GM18505 (cell line): ENCODE measurements at regions not wholly inside any gene's neighbourhood (a gene's known extent, or its start where the extent isn't known, plus 50 kb on each side); places are given as distances from the start of the nearest gene placed in this dataset.

Experiments used
- ATAC-seq: cut with Tn5 transposase; IDR thresholded peaks from one replicate; pipeline ENCODE4 v1.9.1; 2021; ENCODE audit not compliant: unreplicated experiment
- POLR2A ChIP-seq: IDR thresholded peaks from 4 replicates; pipeline ENCODE4 v1.6.1; 2011; ENCODE audit warnings: borderline replicate concordance; ENCODE audit not compliant: insufficient read depth, insufficient read length; ENCODE audit errors: extremely low read depth

- ATAC-seq: no peak
- no peak for TF ChIP-seq POLR2A
These were observed 102.3 kb downstream of the TPRA1 start for GRCh38 chr3:127488141-127488672.

GRCh38 chr3:127487196-127487595 is 103.3 kb downstream of the TPRA1 start:
- TF ChIP-seq POLR2A: no peak
- no peak for ATAC-seq

GRCh38 chr3:127486321-127486944 is 104.1 kb downstream of the TPRA1 start:
- TF ChIP-seq POLR2A: no peak
- no peak for ATAC-seq

- ATAC-seq: no peak
- no peak for TF ChIP-seq POLR2A
These were observed 105.0 kb downstream of the TPRA1 start for GRCh38 chr3:127485396-127486170.

DNA sequence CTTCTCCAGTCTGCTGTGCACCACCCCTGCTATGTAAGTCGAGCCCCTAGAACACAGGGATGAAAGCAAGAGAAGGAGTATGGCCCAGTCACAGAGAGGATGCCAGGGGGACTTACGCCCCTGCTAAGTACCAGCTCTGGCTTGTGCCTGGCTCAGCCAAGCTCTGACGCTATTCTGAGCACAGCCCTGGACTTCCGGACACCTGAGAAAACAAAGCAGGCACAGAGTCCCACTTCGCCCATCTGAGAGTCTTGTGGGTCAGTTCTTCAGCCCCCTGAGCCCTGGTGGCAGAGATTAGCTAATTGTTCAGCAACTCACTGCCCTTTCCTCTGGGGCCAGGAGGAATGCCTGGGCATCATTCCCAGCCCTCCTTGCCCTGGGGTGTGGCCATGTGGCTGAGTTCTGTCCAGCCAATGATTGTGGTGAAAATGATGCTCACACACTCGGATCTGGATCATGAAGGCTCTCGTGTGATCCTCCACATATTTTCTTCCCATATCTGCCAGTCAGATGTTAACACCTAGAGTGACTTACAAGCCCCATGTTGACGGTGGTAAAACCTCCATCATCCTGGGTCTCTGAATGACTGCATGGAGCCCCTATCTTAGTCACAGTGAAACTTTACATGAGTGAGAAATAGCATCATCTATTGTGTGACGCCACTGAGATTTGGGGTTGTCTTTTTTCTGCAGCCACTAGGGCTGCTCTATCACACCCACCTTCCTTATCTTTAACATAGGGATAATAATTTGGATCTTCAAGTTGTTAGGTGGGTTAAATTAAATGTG is 105.7 kb downstream of the TPRA1 start:
- no peak for ATAC-seq
- no peak for TF ChIP-seq POLR2A

DNA sequence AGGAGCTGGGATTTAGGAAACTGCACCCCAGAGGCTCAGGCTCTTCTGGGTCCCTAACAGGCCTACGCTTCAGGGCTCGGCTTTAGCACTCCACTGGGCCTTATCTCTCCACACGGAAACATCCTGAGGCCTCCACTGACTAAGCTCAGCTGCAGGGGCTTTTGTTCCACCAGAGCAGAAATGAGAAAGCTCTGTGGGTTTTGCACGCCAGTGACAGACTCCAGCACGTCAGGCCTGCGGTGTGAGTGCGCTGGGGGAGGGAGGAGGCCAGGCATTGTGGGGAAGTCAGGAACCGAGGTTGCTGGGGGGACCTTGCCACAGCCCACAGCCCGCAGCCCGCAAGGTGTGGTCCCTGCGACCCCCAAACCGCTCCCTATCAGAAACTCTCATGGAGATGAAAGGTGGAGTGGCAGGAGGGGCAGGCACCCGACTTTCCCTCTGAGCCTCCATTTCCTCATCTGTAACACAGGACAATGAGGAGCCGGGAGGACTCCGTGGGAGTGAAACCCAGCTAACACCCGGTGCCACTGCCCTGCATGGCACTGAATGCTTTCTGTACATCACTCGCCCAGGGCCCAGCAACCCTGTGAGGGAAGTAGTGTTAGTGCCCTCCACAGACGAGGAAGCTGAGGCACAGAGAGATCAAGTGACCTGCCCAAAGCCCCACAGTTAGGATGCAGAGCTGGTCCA is 106.5 kb downstream of the TPRA1 start:
- peak; percentile 73 for ATAC-seq
- TF ChIP-seq POLR2A: no peak

GRCh38 chr3:127483005-127483641 is 107.4 kb downstream of the TPRA1 start:
- no peak for ATAC-seq
- no peak for TF ChIP-seq POLR2A

GRCh38 chr3:127482216-127483004 is 108.1 kb downstream of the TPRA1 start:
- no peak for TF ChIP-seq POLR2A
- no peak for ATAC-seq

DNA sequence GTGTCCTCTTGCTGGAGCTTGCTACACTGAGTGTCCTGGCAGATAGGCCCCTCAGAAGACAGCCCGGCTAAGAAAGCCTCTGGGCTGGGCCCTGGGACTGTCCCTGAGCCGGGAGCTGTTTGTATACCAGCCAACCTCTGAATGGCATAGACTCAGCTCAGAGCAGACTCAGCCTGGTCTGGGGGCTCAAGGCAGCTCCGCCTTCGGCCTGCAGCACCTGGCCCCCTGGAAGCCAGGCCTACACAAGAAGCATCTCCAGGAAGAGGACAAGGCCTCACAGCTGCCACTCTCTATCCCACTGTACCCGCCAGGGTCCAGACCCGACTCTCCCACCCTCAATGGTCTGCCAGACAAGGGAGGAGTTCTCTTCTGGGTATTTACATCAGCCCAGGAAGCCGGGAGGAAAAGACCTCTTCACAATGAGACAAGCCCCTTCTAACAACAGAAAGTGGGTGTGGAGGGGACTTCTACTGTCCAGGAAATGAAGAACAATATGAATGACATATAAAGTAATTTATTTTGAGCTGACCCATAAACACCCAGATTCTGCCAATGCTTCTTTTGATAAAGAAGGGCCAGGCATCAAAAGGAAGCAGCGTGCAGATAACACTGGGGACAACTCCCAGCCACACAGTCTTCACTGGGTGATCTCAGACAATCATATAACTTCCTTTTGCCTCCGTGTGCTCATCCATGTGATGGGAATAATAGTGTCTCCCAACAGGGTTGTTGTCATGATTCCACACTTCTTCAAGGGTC is 110.2 kb downstream of the TPRA1 start:
- ATAC-seq: no peak
- TF ChIP-seq POLR2A: no peak

DNA sequence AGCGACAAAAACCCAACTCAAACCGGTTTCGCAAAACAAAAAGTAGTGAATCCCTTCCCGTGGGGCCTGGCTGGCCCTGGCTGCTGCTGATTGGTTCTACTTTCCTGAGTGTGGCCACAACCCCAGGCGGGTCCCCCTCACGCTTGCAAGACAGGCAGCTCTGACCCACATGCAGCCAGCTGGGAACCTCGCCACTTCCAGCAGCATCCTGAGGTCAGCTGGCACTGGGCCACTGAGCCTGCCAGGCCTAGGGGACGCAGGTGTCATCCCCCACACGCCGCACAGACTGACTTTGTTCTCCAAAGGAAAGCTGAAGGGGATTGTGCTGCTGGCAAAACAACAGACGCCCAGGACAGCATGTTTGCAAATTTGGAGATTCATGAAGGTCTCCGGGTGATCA is 111.1 kb downstream of the TPRA1 start:
- no peak for TF ChIP-seq POLR2A
- ATAC-seq: no peak

GRCh38 chr3:127478922-127479321 is 111.6 kb downstream of the TPRA1 start:
- TF ChIP-seq POLR2A: no peak
- no peak for ATAC-seq
